ENCODE measurements at regions not wholly inside any gene's neighbourhood (a gene's known extent, or its start where the extent isn't known, plus 50 kb on each side); places are given as distances from the start of the nearest gene placed in this dataset.

GRCh38 chr6:48919555-48919954, 543.5 kb downstream of the MMUT start:
- Mint-ChIP-seq H3K36me3 (no peaks in the 10 kb centered on the region), H3K27me3 (no peaks in the 10 kb centered on the region), H3K27ac (no peak overlapping the region), H3K4me3 (no peak overlapping the region), H3K9me3 (peaks cover 3 to 6% (median 6%) of the 10 kb centered on the region in 3 donors), H3K4me1 (no peaks in the 10 kb centered on the region)
- no peaks in the 10 kb centered on the region for H3K9me3 ChIP-seq
- H3K4me1 ChIP-seq (ENCODE audit: control insufficient read depth in 1 of 2, extremely low read depth in 1 of 2, insufficient read depth in 2 of 2, low read length in 2 of 2) = no peaks in the 10 kb centered on the region
- DNase-seq = no peak
- H3K36me3 ChIP-seq (ENCODE audit: control insufficient read depth in 2 of 2, extremely low read depth in 1 of 2, insufficient read depth in 1 of 2, low read length in 1 of 2) = no peaks in the 10 kb centered on the region
- no peak overlapping the region for H3K27ac ChIP-seq (ENCODE audit: low read length)
- no peak for ATAC-seq (replicated peaks in 1 of 4)
- ChIA-PET POLR2A (no interaction called here), CTCF (no interaction called here)
- no peak overlapping the region for H3K4me3 ChIP-seq (ENCODE audit: control insufficient read depth in 1 of 2, extremely low read depth in 1 of 2, low read length in 1 of 2)
- no peaks in the 10 kb centered on the region for H3K27me3 ChIP-seq (replicated peaks in 1 of 2; ENCODE audit: control insufficient read depth in 2 of 2, extremely low read depth in 1 of 2, insufficient read depth in 2 of 2, low read length in 1 of 2)

- Mint-ChIP-seq H3K4me3 (no peak overlapping the region), H3K36me3 (no peaks in the 10 kb centered on the region), H3K9me3 (peaks cover 6 to 7% (median 6%) of the 10 kb centered on the region in 3 donors), H3K4me1 (no peaks in the 10 kb centered on the region), H3K27me3 (no peaks in the 10 kb centered on the region), H3K27ac (no peak overlapping the region)
- Histone ChIP-seq H3K4me1 (ENCODE audit: control insufficient read depth in 1 of 2, extremely low read depth in 1 of 2, insufficient read depth in 2 of 2, low read length in 2 of 2) (no peaks in the 10 kb centered on the region), H3K9me3 (no peaks in the 10 kb centered on the region), H3K4me3 (ENCODE audit: control insufficient read depth in 1 of 2, extremely low read depth in 1 of 2, low read length in 1 of 2) (no peak overlapping the region), H3K27ac (ENCODE audit: low read length) (no peak overlapping the region), H3K27me3 (replicated peaks in 1 of 2; ENCODE audit: control insufficient read depth in 2 of 2, extremely low read depth in 1 of 2, insufficient read depth in 2 of 2, low read length in 1 of 2) (no peaks in the 10 kb centered on the region), H3K36me3 (ENCODE audit: control insufficient read depth in 2 of 2, extremely low read depth in 1 of 2, insufficient read depth in 1 of 2, low read length in 1 of 2) (no peaks in the 10 kb centered on the region)
- ChIA-PET POLR2A (no interaction called here), CTCF (no interaction called here)
- ATAC-seq (replicated peaks in 1 of 4) (no peak), DNase-seq (no peak)
- WGBS (ENCODE audit: insufficient coverage) = no CpG with 5 or more reads among the region's 2 CpGs
These were observed 545.8 kb downstream of the MMUT start for GRCh38 chr6:48917233-48917632.

GRCh38 chr6:48916607-48917006, 546.4 kb downstream of the MMUT start:
- Mint-ChIP-seq H3K36me3 (no peaks in the 10 kb centered on the region), H3K27ac (no peak overlapping the region), H3K27me3 (no peaks in the 10 kb centered on the region), H3K4me1 (no peaks in the 10 kb centered on the region), H3K4me3 (no peak overlapping the region), H3K9me3 (peaks cover 6 to 7% (median 6%) of the 10 kb centered on the region in 3 donors)
- H3K27ac ChIP-seq (ENCODE audit: low read length) = no peak overlapping the region
- no peaks in the 10 kb centered on the region for H3K27me3 ChIP-seq (replicated peaks in 1 of 2; ENCODE audit: control insufficient read depth in 2 of 2, extremely low read depth in 1 of 2, insufficient read depth in 2 of 2, low read length in 1 of 2)
- ATAC-seq (replicated peaks in 1 of 4) (no peak), DNase-seq (no peak)
- no peaks in the 10 kb centered on the region for H3K9me3 ChIP-seq
- CTCF ChIA-PET = no interaction called here
- H3K4me1 ChIP-seq (ENCODE audit: control insufficient read depth in 1 of 2, extremely low read depth in 1 of 2, insufficient read depth in 2 of 2, low read length in 2 of 2) = no peaks in the 10 kb centered on the region
- H3K36me3 ChIP-seq (ENCODE audit: control insufficient read depth in 2 of 2, extremely low read depth in 1 of 2, insufficient read depth in 1 of 2, low read length in 1 of 2) = no peaks in the 10 kb centered on the region
- no peak overlapping the region for H3K4me3 ChIP-seq (ENCODE audit: control insufficient read depth in 1 of 2, extremely low read depth in 1 of 2, low read length in 1 of 2)
- POLR2A ChIA-PET = no interaction called here

- no peaks in the 10 kb centered on the region for H3K4me1 ChIP-seq (ENCODE audit: control insufficient read depth in 1 of 2, extremely low read depth in 1 of 2, insufficient read depth in 2 of 2, low read length in 2 of 2)
- no peaks in the 10 kb centered on the region for H3K36me3 Mint-ChIP-seq
- H3K4me3 ChIP-seq (ENCODE audit: control insufficient read depth in 1 of 2, extremely low read depth in 1 of 2, low read length in 1 of 2) = no peak overlapping the region
- POLR2A ChIA-PET = no interaction called here
- ATAC-seq (replicated peaks in 1 of 4) (no peak), DNase-seq (no peak)
- H3K4me3 Mint-ChIP-seq = no peak overlapping the region
- H3K9me3 Mint-ChIP-seq = peaks cover 4 to 7% (median 6%) of the 10 kb centered on the region in 3 donors
- H3K27ac ChIP-seq (ENCODE audit: low read length) = no peak overlapping the region
- H3K9me3 ChIP-seq = no peaks in the 10 kb centered on the region
- H3K27me3 Mint-ChIP-seq = no peaks in the 10 kb centered on the region
- H3K36me3 ChIP-seq (ENCODE audit: control insufficient read depth in 2 of 2, extremely low read depth in 1 of 2, insufficient read depth in 1 of 2, low read length in 1 of 2) = no peaks in the 10 kb centered on the region
- CTCF ChIA-PET = no interaction called here
- no peak overlapping the region for H3K27ac Mint-ChIP-seq
- H3K27me3 ChIP-seq (replicated peaks in 1 of 2; ENCODE audit: control insufficient read depth in 2 of 2, extremely low read depth in 1 of 2, insufficient read depth in 2 of 2, low read length in 1 of 2) = no peaks in the 10 kb centered on the region
- H3K4me1 Mint-ChIP-seq = no peaks in the 10 kb centered on the region
These were observed 547.5 kb downstream of the MMUT start for GRCh38 chr6:48915591-48915990.

- H3K27me3 Mint-ChIP-seq = no peaks in the 10 kb centered on the region
- ChIA-PET CTCF (no interaction called here), POLR2A (no interaction called here)
- H3K9me3 ChIP-seq = no peaks in the 10 kb centered on the region
- H3K36me3 ChIP-seq (ENCODE audit: control insufficient read depth in 2 of 2, extremely low read depth in 1 of 2, insufficient read depth in 1 of 2, low read length in 1 of 2) = no peaks in the 10 kb centered on the region
- no peak overlapping the region for H3K27ac Mint-ChIP-seq
- no peak overlapping the region for H3K27ac ChIP-seq (ENCODE audit: low read length)
- peaks cover 0 to 11% (median 0%) of the 10 kb centered on the region in 3 donors for H3K9me3 Mint-ChIP-seq
- H3K4me3 ChIP-seq (ENCODE audit: control insufficient read depth in 1 of 2, extremely low read depth in 1 of 2, low read length in 1 of 2) = no peak overlapping the region
- no peaks in the 10 kb centered on the region for H3K27me3 ChIP-seq (replicated peaks in 1 of 2; ENCODE audit: control insufficient read depth in 2 of 2, extremely low read depth in 1 of 2, insufficient read depth in 2 of 2, low read length in 1 of 2)
- H3K4me1 Mint-ChIP-seq = no peaks in the 10 kb centered on the region
- DNase-seq (no peak), ATAC-seq (replicated peaks in 1 of 4) (no peak)
- no peak overlapping the region for H3K4me3 Mint-ChIP-seq
- H3K36me3 Mint-ChIP-seq = no peaks in the 10 kb centered on the region
- no CpG with 5 or more reads among the region's 2 CpGs for WGBS (ENCODE audit: insufficient coverage)
- no peaks in the 10 kb centered on the region for H3K4me1 ChIP-seq (ENCODE audit: control insufficient read depth in 1 of 2, extremely low read depth in 1 of 2, insufficient read depth in 2 of 2, low read length in 2 of 2)
These were observed 550.5 kb downstream of the MMUT start for GRCh38 chr6:48912503-48912902.

GRCh38 chr6:48904809-48905208, 558.2 kb downstream of the MMUT start:
- Histone ChIP-seq H3K27me3 (replicated peaks in 1 of 2; ENCODE audit: control insufficient read depth in 2 of 2, extremely low read depth in 1 of 2, insufficient read depth in 2 of 2, low read length in 1 of 2) (no peaks in the 10 kb centered on the region), H3K36me3 (ENCODE audit: control insufficient read depth in 2 of 2, extremely low read depth in 1 of 2, insufficient read depth in 1 of 2, low read length in 1 of 2) (no peaks in the 10 kb centered on the region), H3K9me3 (no peaks in the 10 kb centered on the region), H3K27ac (ENCODE audit: low read length) (no peak overlapping the region), H3K4me1 (ENCODE audit: control insufficient read depth in 1 of 2, extremely low read depth in 1 of 2, insufficient read depth in 2 of 2, low read length in 2 of 2) (no peaks in the 10 kb centered on the region), H3K4me3 (ENCODE audit: control insufficient read depth in 1 of 2, extremely low read depth in 1 of 2, low read length in 1 of 2) (no peak overlapping the region)
- ATAC-seq (replicated peaks in 1 of 4) (no peak), DNase-seq (no peak)
- Mint-ChIP-seq H3K27ac (no peak overlapping the region), H3K36me3 (no peaks in the 10 kb centered on the region), H3K4me1 (no peaks in the 10 kb centered on the region), H3K4me3 (no peak overlapping the region), H3K9me3 (peaks cover 0 to 12% (median 12%) of the 10 kb centered on the region in 3 donors), H3K27me3 (no peaks in the 10 kb centered on the region)
- POLR2A ChIA-PET = no interaction called here
- CTCF ChIA-PET = no interaction called here

GRCh38 chr6:48894469-48894868, 568.6 kb downstream of the MMUT start:
- Mint-ChIP-seq H3K36me3 (no peaks in the 10 kb centered on the region), H3K27me3 (no peaks in the 10 kb centered on the region)

More at GRCh38 chr6:48894469-48894868, 568.6 kb downstream of the MMUT start:
- ChIA-PET CTCF (no interaction called here), POLR2A (no interaction called here)
- no peak for DNase-seq
- Mint-ChIP-seq H3K4me3 (no peak overlapping the region), H3K4me1 (no peaks in the 10 kb centered on the region), H3K9me3 (peaks cover 0 to 14% (median 14%) of the 10 kb centered on the region in 3 donors), H3K27ac (no peak overlapping the region)
- WGBS (ENCODE audit: insufficient coverage) = no CpG with 5 or more reads among the region's 3 CpGs
- no peak for ATAC-seq (replicated peaks in 1 of 4)
- H3K4me3 ChIP-seq (ENCODE audit: control insufficient read depth in 1 of 2, extremely low read depth in 1 of 2, low read length in 1 of 2) = no peak overlapping the region
- no peaks in the 10 kb centered on the region for H3K9me3 ChIP-seq
- H3K4me1 ChIP-seq (ENCODE audit: control insufficient read depth in 1 of 2, extremely low read depth in 1 of 2, insufficient read depth in 2 of 2, low read length in 2 of 2) = no peaks in the 10 kb centered on the region
- no peaks in the 10 kb centered on the region for H3K27me3 ChIP-seq (replicated peaks in 1 of 2; ENCODE audit: control insufficient read depth in 2 of 2, extremely low read depth in 1 of 2, insufficient read depth in 2 of 2, low read length in 1 of 2)
- no peaks in the 10 kb centered on the region for H3K36me3 ChIP-seq (ENCODE audit: control insufficient read depth in 2 of 2, extremely low read depth in 1 of 2, insufficient read depth in 1 of 2, low read length in 1 of 2)
- H3K27ac ChIP-seq (ENCODE audit: low read length) = no peak overlapping the region
